Naive B cell (primary cell): ENCODE measurements at regions not wholly inside any gene's neighbourhood (a gene's known extent, or its start where the extent isn't known, plus 50 kb on each side); places are given as distances from the start of the nearest gene placed in this dataset.
A peak's percentile ranks its signal among the peaks of the same experiment; 100 is the strongest.
"Not testable (repeated sequence)": the region's sequence is repeated elsewhere in the genome, so short reads cannot be mapped to it uniquely, and the experiment has no call there.

ENCODE experiments used
- ATAC-seq, 2 donors: fragments of 150-1000 bp; cut with Tn5 transposase; 2 replicates each; pipeline ENCODE4 v1.10.0; 2021; ENCODE audit warnings: low read depth in 2 of 2, mild to moderate bottlenecking in 2 of 2, moderate library complexity in 2 of 2
- DNase-seq: peaks from one replicate; pipeline ENCODE4 v3.0.0; 2022
- H3K27ac Mint-ChIP-seq, 6 donors: one replicate each; pipeline ENCODE4 v1.8.0; 2020 to 2022; ENCODE audit warnings: mild to moderate bottlenecking in 6 of 6, mixed read lengths in 6 of 6, moderate library complexity in 5 of 6, inconsistent platforms in 2 of 6
- H3K27me3 Mint-ChIP-seq, 3 donors: one replicate each; pipeline ENCODE4 v1.8.0; 2021 to 2022; ENCODE audit warnings: mixed read lengths in 3 of 3, mild to moderate bottlenecking in 1 of 3
- H3K36me3 Mint-ChIP-seq, 2 donors: one replicate each; pipeline ENCODE4 v1.8.0; 2020 to 2022; ENCODE audit warnings: mixed read lengths in 2 of 2, inconsistent platforms in 1 of 2, mild to moderate bottlenecking in 1 of 2
- H3K4me1 Mint-ChIP-seq, 3 donors: one replicate each; pipeline ENCODE4 v1.8.0; 2020 to 2022; ENCODE audit warnings: mixed read lengths in 3 of 3, inconsistent platforms in 1 of 3, mild to moderate bottlenecking in 1 of 3, moderate library complexity in 1 of 3
- H3K4me3 Mint-ChIP-seq, 8 donors: one replicate each; pipeline ENCODE4 v1.8.0; 2020 to 2022; ENCODE audit warnings: mild to moderate bottlenecking in 8 of 8, mixed read lengths in 8 of 8, moderate library complexity in 8 of 8, inconsistent platforms in 2 of 8
- H3K9me3 Mint-ChIP-seq, 7 donors: one replicate each; pipeline ENCODE4 v1.8.0; 2020 to 2022; ENCODE audit warnings: mixed read lengths in 7 of 7, mild to moderate bottlenecking in 5 of 7, inconsistent platforms in 2 of 7, moderate library complexity in 1 of 7

DNA sequence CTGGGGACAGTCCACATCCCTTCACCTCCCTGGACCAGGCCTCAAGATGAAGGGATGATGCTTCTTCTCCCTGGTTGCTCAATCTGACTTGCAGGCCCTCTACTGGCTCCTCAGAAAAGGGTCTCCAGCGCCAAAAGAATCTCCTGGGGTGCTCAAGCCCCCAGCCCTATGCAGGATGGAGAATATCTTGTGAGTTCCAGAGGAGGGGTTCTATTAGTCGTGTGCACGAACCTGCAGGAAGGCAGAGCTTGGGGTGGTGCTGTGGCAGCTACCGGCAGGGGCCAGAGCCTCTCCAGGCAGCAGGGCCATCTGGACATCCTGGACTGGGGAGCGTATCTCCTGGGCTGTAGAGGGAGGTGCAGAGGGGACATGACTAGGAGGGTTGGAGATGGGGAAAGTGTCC, 1339.5 kb downstream of the BRD1 start:
- Mint-ChIP-seq H3K27me3 (peaks cover 38 to 72% (median 69%) of the 10 kb centered on the region in 3 donors), H3K4me3 (peak overlapping the region in 6 of 8 donors; percentile 2 to 78 (median 47)), H3K4me1 (peaks cover 8 to 30% (median 26%) of the 10 kb centered on the region in 3 donors), H3K27ac (no peak overlapping the region), H3K9me3 (no peaks in the 10 kb centered on the region), H3K36me3 (no peaks in the 10 kb centered on the region)
- ATAC-seq (no peak), DNase-seq (no peak)

DNA sequence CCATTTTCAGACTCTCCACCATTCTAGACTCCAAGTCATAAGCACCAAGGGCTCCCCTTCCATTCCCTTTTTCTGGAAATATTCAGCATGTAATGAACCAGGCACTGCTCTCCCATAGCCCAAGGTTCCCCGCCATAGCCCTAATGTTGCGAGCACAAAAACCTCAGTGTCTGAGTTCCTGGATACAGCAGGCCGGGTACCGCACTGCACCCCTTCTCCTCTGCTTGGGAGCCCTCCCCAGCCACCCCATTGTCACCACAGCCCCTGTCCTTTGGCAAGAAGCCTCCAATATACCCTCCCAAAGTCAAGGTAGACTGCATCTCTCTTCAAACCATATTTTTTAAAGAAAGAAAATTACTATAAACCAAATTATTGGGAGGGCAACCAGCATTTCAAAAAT, 1341.1 kb downstream of the BRD1 start:
- Mint-ChIP-seq H3K27me3 (peaks cover 27 to 60% (median 53%) of the 10 kb centered on the region in 3 donors), H3K4me1 (peaks cover 0 to 17% (median 12%) of the 10 kb centered on the region in 3 donors), H3K4me3 (no peak overlapping the region), H3K27ac (peak overlapping the region in 1 of 6 donors; percentile 12), H3K36me3 (no peaks in the 10 kb centered on the region), H3K9me3 (peaks cover 0 to 5% (median 0%) of the 10 kb centered on the region in 7 donors)
- no peak for ATAC-seq
- DNase-seq = no peak

DNA sequence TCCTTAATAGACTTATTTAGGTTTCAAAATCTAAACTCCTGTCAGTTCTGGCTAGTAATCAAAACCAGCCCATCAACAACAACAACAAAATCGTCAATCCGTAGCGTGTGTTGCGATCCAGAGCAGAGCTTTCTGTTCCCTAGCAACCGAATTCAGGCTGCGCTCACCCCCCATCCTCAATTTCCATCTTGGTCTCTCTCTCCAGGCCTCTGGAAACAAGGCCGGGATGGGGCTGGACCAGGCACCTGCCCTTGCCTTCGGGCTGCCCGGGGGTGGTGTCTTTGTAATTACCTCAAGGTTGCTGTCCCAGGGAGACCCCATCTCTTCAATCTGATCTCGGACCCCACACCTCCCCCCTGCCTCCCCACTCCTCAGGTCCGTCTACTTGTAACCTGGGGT, 1341.5 kb downstream of the BRD1 start:
- no peak for ATAC-seq
- Mint-ChIP-seq H3K4me1 (peaks cover 0 to 14% (median 10%) of the 10 kb centered on the region in 3 donors), H3K27ac (peak overlapping the region in 1 of 6 donors; percentile 56), H3K9me3 (peaks cover 0 to 5% (median 0%) of the 10 kb centered on the region in 7 donors), H3K4me3 (no peak overlapping the region), H3K27me3 (peaks cover 27 to 56% (median 49%) of the 10 kb centered on the region in 3 donors), H3K36me3 (no peaks in the 10 kb centered on the region)
- no peak for DNase-seq

DNA sequence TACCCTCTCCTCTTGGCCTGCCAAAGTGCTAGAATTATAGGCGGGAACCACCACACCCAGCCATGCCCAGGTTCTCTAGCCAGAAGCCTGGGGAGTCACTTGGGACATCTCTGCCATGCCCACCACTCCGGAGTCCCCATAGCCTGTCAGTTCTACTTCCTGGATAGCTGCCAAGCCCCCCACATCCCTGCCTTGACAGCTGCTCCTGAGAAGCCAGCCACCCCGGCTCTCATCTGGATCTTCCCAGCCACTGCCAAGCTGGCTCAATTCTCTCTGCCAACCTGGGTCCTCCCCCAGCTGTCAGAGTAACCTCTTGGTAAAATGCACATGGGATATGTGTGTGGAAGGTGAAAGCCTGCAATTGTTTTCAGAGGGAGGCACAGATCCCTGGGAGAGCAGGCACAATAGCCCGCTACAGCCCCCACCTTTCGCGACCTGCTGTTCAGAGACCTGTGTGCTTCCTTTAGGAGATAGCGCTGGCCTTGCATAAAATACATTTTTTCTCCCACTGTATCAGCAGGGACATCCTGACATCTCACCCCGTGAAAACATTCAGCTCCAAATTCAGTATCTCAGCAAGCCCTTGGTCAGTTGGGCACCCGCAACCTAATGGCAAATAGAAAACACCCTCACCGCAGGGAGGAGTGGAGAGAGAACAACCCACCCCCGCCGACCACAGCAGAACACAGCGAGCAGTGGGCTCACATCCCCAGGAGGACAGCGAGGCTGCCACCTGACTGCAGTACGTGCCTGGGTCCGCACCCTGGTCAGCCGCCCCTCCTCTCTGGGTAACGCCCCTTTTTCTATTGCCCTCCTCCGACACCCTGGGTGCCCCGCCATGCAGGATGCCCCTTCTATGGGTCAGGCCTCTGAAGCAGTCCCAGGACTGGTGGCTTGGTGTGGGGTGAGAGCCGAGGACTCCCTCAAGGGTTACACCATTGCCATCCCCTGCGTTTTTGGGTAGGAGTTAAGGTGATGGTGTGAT, 1342.2 kb downstream of the BRD1 start:
- no peak for ATAC-seq
- Mint-ChIP-seq H3K9me3 (peaks cover 0 to 5% (median 0%) of the 10 kb centered on the region in 7 donors), H3K4me3 (no peak overlapping the region)

DNA sequence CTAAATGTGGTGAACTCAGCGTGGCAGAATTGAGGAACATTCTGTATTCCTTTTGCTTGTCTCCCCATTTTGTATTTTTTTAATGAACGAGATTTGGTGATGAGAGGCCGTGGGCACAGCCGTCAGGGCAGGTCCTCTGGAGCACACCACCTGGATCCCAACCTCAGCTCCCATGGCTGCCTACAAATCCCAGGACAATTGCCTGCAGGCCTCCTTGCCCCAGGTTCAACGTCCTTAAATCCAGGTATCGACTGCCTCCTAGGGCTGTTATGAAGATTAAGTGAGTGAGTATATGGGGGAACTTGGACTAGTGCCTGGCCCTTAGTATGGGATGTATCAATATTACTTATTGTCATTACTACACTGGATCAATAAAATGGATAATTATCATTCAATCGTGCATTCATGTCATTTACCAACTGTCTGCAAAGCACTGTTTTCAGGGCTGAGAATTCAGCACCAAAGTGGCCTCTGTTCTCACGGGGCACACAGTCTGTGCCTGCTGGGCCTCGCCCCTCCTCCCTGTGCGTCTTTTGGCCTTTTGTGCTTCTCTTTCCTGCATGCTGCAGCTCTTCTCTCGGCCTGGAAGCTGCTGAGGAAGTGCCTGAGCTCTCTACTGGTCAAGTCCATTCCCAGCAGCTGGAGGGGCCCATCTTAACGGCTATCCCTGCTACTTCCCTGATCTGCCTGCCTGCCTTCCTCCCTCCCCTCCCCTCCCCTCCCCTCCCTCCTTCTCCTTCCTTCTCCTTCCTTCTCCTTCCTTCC, 1343.7 kb downstream of the BRD1 start:
- DNase-seq (no peak), ATAC-seq (no peak)
- H3K27me3 Mint-ChIP-seq = peaks cover 27 to 47% (median 39%) of the 10 kb centered on the region in 3 donors
- peaks cover 0 to 10% (median 4%) of the 10 kb centered on the region in 3 donors for H3K4me1 Mint-ChIP-seq
- no peaks in the 10 kb centered on the region for H3K36me3 Mint-ChIP-seq
- H3K9me3 Mint-ChIP-seq = peaks cover 0 to 5% (median 0%) of the 10 kb centered on the region in 7 donors
- no peak overlapping the region for H3K27ac Mint-ChIP-seq
- H3K4me3 Mint-ChIP-seq = no peak overlapping the region

More for the DNA sequence above, 1342.2 kb downstream of the BRD1 start:
- H3K27ac Mint-ChIP-seq = no peak overlapping the region
- DNase-seq = no peak
- peaks cover 27 to 49% (median 42%) of the 10 kb centered on the region in 3 donors for H3K27me3 Mint-ChIP-seq
- H3K4me1 Mint-ChIP-seq = peaks cover 0 to 10% (median 4%) of the 10 kb centered on the region in 3 donors
- no peaks in the 10 kb centered on the region for H3K36me3 Mint-ChIP-seq

DNA sequence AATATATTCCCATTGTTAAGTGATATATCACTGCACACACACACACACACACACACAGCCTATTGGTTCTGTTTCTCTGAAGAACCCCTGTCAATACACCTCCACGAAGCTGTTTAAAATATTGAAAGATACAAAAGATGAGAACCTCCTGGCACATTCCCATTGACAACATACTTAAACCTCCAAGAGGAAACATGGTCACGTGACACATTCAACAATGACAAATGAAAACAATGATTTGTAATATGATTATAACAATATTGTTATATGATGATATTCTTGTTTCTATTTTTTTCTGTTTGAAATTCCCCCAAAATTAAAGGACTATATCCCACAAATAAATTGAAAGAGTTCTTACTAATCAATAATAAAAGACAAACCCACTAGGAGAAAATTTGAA, 1344.9 kb downstream of the BRD1 start:
- H3K4me3 Mint-ChIP-seq = no peak overlapping the region
- peaks cover 0 to 4% (median 3%) of the 10 kb centered on the region in 3 donors for H3K4me1 Mint-ChIP-seq
- no peaks in the 10 kb centered on the region for H3K36me3 Mint-ChIP-seq
- peaks cover 18 to 38% (median 29%) of the 10 kb centered on the region in 3 donors for H3K27me3 Mint-ChIP-seq
- DNase-seq (no peak), ATAC-seq (no peak)
- H3K9me3 Mint-ChIP-seq = peaks cover 0 to 5% (median 0%) of the 10 kb centered on the region in 7 donors
- H3K27ac Mint-ChIP-seq = no peak overlapping the region

DNA sequence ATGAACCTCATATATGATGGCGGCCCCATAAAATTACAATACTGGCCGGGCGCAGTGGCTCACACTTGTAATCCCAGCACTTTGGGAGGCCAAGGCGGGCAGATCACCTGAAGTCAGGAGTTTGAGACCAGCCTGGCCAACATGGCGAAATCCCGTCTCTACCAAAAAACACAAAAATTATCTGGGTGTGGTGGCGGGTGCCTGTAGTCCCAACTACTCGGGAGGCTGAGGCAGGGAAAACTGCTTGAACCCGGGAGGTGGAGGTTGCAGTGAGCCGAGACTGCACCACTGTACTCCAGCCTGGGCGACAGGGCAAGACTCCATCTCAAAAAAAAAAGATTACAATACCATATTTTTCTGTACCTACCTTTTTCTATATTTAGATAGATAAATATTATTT, 1345.5 kb downstream of the BRD1 start:
- not testable (repeated sequence) for H3K27ac Mint-ChIP-seq, DNase-seq, H3K9me3 Mint-ChIP-seq, ATAC-seq, H3K4me3 Mint-ChIP-seq, H3K4me1 Mint-ChIP-seq, H3K36me3 Mint-ChIP-seq
- H3K27me3 Mint-ChIP-seq = peaks cover 13 to 33% (median 23%) of the 10 kb centered on the region in 3 donors

DNA sequence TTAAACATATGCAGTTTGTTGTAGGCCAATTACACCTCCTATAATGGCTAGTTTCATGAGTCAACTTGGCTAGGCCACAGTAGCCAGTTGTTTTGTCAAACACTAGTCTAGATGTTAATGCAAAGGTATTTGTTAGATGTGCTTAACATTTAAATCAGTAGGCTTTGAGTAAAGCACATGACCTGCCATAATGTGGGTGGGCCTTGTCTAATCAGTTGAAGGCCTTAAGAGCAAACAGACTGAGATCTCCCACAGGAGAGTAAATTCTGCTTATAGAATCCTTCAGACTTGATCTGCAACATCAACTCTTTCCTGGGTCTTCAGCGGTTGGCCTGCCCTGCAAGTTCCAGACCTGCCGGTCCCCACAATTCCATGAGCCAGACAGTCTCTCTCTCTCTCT, 1345.9 kb downstream of the BRD1 start:
- H3K4me3 Mint-ChIP-seq = peak overlapping the region in 1 of 8 donors; percentile 6
- H3K9me3 Mint-ChIP-seq = peaks cover 0 to 5% (median 0%) of the 10 kb centered on the region in 7 donors
- ATAC-seq (no peak), DNase-seq (no peak)
- H3K4me1 Mint-ChIP-seq = peaks cover 0 to 4% (median 3%) of the 10 kb centered on the region in 3 donors
- H3K36me3 Mint-ChIP-seq = no peaks in the 10 kb centered on the region
- peaks cover 8 to 29% (median 21%) of the 10 kb centered on the region in 3 donors for H3K27me3 Mint-ChIP-seq
- no peak overlapping the region for H3K27ac Mint-ChIP-seq

DNA sequence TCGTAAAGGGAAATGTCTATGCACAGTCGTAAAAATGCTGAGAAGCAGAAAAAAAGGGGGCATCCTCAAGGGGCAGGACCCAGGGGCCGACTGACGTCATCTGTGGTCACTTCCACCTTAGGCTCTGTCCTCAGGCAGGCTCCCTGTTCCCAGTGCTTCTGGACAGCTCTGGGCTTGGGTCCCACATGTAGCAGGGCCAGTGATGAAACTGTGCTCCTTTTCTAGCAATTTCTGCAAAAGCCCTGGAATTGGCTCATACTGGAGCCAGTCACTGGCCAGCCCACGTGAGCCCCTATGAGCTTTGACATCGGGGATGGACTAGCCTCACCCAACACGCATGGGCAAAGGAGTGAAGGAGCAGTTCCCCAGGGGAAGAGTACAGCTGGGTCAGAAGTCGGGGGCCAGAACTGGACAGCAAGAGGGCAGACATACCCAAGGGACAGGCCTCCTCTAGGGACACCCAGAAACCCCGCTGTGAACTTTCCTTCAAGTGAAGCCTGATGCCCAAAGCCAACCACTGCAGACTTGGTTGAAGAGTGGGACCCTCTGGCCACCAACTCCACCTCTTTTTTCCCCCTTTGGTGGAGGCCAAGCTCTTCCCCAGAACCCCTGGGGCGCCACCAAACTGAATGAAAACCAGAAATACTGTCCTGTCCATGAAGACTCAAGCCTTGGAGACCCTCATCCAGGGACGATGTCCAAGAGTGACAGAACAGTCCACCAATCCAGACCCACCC, 1349.0 kb downstream of the BRD1 start:
- H3K27ac Mint-ChIP-seq = peak overlapping the region in 1 of 6 donors; percentile 56
- no peaks in the 10 kb centered on the region for H3K4me1 Mint-ChIP-seq

DNA sequence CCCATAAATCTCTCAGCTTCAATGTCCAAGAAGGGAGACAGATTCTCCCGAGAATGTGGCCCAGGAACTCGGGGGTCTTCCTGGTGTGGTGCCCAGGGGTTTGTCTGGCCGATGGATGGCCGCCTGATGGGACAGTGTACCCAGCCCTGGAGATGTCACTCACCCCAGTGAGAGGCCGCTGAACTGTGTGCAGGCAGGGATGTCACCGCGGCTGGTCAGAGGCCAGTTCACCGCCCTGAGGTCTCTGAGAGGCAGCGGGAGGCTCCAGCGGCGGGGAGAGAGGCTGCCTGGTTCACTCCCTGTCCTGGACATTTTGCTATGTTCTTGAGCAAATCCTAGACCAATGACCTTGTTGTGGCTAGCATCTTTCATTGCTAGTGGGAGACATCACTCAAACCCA, 1349.5 kb downstream of the BRD1 start:
- DNase-seq = no peak
- peaks cover 0 to 5% (median 0%) of the 10 kb centered on the region in 7 donors for H3K9me3 Mint-ChIP-seq

More for the DNA sequence above, 1349.0 kb downstream of the BRD1 start:
- H3K9me3 Mint-ChIP-seq = peaks cover 0 to 5% (median 0%) of the 10 kb centered on the region in 7 donors
- H3K27me3 Mint-ChIP-seq = peaks cover 14 to 30% (median 23%) of the 10 kb centered on the region in 3 donors
- peaks cover 0 to 5% of the 10 kb centered on the region in 2 donors for H3K36me3 Mint-ChIP-seq
- no peak overlapping the region for H3K4me3 Mint-ChIP-seq
- DNase-seq (no peak), ATAC-seq (no peak)

DNA sequence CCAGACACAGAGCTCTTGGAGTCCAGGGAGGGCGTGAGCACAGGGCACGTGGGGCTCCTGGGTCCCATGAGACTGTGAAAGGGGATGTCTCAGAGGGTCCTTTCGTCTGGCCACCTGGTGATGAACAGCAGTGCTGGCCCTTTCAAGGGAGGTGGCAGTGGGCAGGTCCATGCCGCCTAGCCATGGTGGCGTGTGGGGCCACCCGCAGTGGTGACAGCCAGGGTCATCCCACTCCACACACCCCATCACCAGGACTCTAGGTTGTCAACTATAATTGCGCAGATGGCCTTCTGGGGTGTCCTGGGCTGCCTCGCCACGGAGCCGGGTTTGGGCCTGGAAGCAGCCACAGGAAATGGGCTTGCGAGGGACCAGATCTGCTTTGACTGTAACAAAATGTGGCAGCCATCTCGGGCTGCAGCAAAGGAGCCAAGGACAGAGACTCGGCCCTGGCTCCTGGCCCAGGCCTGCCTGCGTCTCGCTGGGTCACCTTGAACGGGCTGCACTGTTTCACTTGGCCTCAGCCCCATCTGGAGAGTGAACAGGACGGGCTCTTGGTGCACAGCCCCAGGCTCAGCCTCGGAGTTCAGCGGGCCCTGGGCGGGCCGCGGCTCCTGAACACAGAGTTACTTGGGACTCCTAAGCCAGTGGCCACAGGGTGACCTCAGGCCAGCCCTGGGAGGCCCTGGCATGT, 1350.5 kb downstream of the BRD1 start:
- no peak overlapping the region for H3K27ac Mint-ChIP-seq
- no peak for ATAC-seq
- H3K36me3 Mint-ChIP-seq = peaks cover 0 to 16% of the 10 kb centered on the region in 2 donors
- peak overlapping the region in 1 of 8 donors; percentile 41 for H3K4me3 Mint-ChIP-seq
- H3K27me3 Mint-ChIP-seq = peaks cover 22 to 44% (median 38%) of the 10 kb centered on the region in 3 donors
- peaks cover 0 to 8% (median 0%) of the 10 kb centered on the region in 7 donors for H3K9me3 Mint-ChIP-seq
- no peaks in the 10 kb centered on the region for H3K4me1 Mint-ChIP-seq
- no peak for DNase-seq

More for the DNA sequence above, 1349.5 kb downstream of the BRD1 start:
- peaks cover 15 to 35% (median 29%) of the 10 kb centered on the region in 3 donors for H3K27me3 Mint-ChIP-seq
- H3K4me1 Mint-ChIP-seq = no peaks in the 10 kb centered on the region
- no peak overlapping the region for H3K4me3 Mint-ChIP-seq
- peaks cover 0 to 6% of the 10 kb centered on the region in 2 donors for H3K36me3 Mint-ChIP-seq
- no peak for ATAC-seq
- H3K27ac Mint-ChIP-seq = no peak overlapping the region

DNA sequence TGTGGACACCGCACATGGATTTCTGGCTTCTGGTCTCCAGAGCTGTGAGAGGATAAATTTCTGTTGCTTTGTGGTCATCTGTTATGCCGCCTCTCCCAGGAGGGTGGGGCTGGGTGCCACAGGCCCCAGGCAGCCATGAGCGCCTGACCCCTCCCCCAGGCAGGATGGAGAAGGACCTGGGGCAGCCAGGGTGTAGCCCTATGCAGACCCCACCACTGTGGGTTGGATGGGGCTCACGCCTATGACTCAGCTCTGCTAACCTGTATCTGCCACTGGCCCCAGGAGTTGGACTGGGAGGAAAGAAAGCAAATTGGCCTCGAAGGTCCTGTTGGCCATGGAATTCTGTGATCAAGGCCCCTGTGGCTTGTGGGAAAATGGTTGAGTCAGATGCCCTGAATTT, 1351.1 kb downstream of the BRD1 start:
- H3K9me3 Mint-ChIP-seq = peaks cover 0 to 8% (median 2%) of the 10 kb centered on the region in 7 donors
- no peak overlapping the region for H3K4me3 Mint-ChIP-seq
- no peaks in the 10 kb centered on the region for H3K4me1 Mint-ChIP-seq
- H3K27ac Mint-ChIP-seq = no peak overlapping the region
- ATAC-seq (no peak), DNase-seq (no peak)
- H3K36me3 Mint-ChIP-seq = peaks cover 0 to 20% of the 10 kb centered on the region in 2 donors
- H3K27me3 Mint-ChIP-seq = peaks cover 22 to 50% (median 44%) of the 10 kb centered on the region in 3 donors
